ENCODE measurements at regions not wholly inside any gene's neighbourhood (a gene's known extent, or its start where the extent isn't known, plus 50 kb on each side); places are given as distances from the start of the nearest gene placed in this dataset.

DNA sequence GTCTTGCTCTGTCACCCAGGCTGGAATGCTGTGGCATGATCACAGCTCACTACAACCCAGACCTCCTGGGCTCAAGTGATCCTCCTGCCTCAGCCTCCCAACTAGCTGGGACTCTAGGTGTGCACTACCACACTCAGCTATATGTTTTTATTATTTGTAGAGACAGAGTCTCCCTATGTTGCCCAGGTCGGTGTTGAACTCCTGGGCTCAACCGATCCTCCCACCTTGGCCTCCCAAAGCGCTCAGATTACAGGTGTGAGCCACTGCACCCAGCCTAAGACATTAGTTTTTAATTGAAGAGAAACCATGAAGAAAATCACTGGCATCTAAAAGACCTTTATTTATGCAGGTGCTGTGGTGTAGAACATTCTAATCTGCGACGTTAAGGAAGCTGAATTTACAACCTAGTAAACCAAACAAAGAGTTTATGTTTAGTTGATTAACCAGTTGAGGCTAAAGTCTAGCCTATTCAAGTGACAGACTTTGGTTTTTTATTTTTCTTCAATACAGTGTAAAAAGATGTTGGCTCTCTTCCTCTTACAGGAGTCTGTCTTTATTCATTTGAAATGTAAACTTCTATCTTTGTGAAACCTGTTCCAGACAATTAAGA is 52.5 kb upstream of the NBL1 start:
- ATAC-seq (replicated peaks; ENCODE audit: extremely low read depth, poor library complexity, severe bottlenecking) (no peak), DNase-seq (ENCODE audit: low spot score in 2 of 2) (no peak)
- H3K27me3 Mint-ChIP-seq: no peaks in the 10 kb centered on the region
- H3K4me3 Mint-ChIP-seq: no peak overlapping the region
- H3K4me1 Mint-ChIP-seq: peaks cover 7% of the 10 kb centered on the region
- H3K27ac Mint-ChIP-seq (ENCODE audit: low read depth): no peak overlapping the region
- H3K36me3 Mint-ChIP-seq (ENCODE audit: insufficient read depth): peaks cover 7% of the 10 kb centered on the region
- H3K9me3 Mint-ChIP-seq: no peaks in the 10 kb centered on the region

DNA sequence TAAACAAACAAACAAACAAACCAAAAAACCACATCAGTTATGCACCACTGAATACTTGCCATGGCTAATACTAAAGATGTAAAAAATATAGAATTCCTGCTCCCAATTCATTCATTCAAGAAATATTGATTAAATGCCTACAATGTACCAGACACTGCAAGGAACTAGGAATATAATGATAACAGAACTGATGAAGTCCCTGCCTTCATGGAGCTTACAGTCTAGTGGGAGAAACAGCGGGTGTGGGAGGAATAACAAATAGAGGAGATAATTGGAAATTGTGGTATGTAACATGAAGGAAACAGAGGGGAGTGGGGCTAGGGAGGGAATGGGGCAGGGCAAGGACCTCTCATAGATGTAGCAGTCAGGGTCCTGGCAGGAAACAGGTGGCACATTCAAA is 58.6 kb upstream of the NBL1 start:
- H3K27me3 Mint-ChIP-seq: no peaks in the 10 kb centered on the region
- no peak overlapping the region for H3K4me3 Mint-ChIP-seq
- no peak overlapping the region for H3K27ac Mint-ChIP-seq (ENCODE audit: low read depth)

DNA sequence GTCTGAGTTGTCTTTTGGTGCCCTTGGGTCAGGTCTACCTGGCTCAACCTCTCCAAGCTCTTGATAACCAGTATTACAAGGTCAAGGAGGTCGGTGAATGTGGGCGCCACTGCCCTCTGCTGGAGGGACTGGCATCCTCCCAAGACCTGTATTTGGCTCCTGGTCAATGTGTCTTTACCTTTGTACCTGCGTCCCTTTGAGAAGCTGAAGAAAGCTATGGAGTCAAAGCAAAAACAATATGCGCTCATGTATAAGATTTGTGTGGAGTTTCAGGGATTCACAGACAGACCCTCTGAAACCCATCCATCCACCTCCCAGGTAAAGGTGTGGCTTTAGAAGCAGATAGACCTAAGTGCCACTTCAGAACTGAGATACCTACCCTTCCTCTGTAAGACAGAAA is 61.8 kb upstream of the NBL1 start:
- Mint-ChIP-seq H3K4me1 (no peaks in the 10 kb centered on the region), H3K9me3 (no peaks in the 10 kb centered on the region), H3K4me3 (no peak overlapping the region), H3K36me3 (ENCODE audit: insufficient read depth) (peaks cover 3% of the 10 kb centered on the region), H3K27me3 (no peaks in the 10 kb centered on the region), H3K27ac (ENCODE audit: low read depth) (no peak overlapping the region)
- DNase-seq (ENCODE audit: low spot score in 2 of 2) (peak; percentile 53 to 68), ATAC-seq (replicated peaks; ENCODE audit: extremely low read depth, poor library complexity, severe bottlenecking) (peak; percentile 70)

More for the DNA sequence above, 58.6 kb upstream of the NBL1 start:
- DNase-seq (ENCODE audit: low spot score in 2 of 2) (no peak), ATAC-seq (replicated peaks; ENCODE audit: extremely low read depth, poor library complexity, severe bottlenecking) (no peak)
- no peaks in the 10 kb centered on the region for H3K4me1 Mint-ChIP-seq
- no peaks in the 10 kb centered on the region for H3K9me3 Mint-ChIP-seq
- H3K36me3 Mint-ChIP-seq (ENCODE audit: insufficient read depth): peaks cover 3% of the 10 kb centered on the region

DNA sequence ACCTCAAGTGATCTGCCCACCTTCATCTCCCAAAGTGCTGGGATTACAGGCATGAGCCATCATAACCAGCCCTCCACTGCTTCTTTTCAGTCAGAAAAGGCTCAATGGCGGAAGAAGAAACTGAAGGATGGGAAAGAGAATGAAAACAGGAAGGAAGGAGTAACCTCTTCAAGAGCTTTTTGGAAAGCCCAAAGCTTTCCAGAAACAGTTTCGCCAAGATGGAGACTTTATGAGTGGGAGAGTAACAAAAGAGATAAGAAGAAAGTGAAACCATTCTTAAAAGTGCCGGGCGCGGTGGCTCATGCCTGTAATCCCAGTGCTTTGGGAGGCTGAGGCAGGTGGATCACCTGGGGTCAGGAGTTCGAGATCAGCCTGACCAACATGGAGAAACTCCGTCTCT is 62.7 kb upstream of the NBL1 start:
- Mint-ChIP-seq H3K36me3 (ENCODE audit: insufficient read depth) (peaks cover 3% of the 10 kb centered on the region), H3K27me3 (no peaks in the 10 kb centered on the region), H3K4me1 (no peaks in the 10 kb centered on the region), H3K4me3 (no peak overlapping the region), H3K9me3 (no peaks in the 10 kb centered on the region), H3K27ac (ENCODE audit: low read depth) (no peak overlapping the region)
- DNase-seq (ENCODE audit: low spot score in 2 of 2) (no peak), ATAC-seq (replicated peaks; ENCODE audit: extremely low read depth, poor library complexity, severe bottlenecking) (no peak)

DNA sequence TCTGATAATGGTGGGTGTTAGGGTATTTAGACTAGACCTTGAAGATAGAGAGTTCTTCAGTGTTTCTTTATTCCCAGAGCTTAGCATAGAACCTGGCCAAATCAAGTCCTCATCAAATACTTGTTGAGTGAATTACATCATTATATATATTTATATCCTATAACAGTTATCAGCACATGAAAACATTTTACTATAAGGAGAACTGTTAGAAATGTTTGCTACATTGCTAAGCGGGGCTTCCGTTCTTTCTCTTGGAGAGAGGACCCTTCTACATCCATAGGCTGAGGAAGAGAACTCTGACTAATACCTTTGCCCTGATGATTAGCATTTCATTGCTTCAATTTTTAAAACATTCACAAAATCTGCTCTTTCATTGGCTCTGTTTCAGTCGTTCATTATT is 66.5 kb upstream of the NBL1 start:
- Mint-ChIP-seq H3K27ac (ENCODE audit: low read depth) (no peak overlapping the region), H3K9me3 (no peaks in the 10 kb centered on the region), H3K36me3 (ENCODE audit: insufficient read depth) (peaks cover 3% of the 10 kb centered on the region), H3K27me3 (peaks cover 6% of the 10 kb centered on the region), H3K4me3 (no peak overlapping the region), H3K4me1 (no peaks in the 10 kb centered on the region)
- DNase-seq (ENCODE audit: low spot score in 2 of 2): no peak
- no peak for ATAC-seq (replicated peaks; ENCODE audit: extremely low read depth, poor library complexity, severe bottlenecking)

DNA sequence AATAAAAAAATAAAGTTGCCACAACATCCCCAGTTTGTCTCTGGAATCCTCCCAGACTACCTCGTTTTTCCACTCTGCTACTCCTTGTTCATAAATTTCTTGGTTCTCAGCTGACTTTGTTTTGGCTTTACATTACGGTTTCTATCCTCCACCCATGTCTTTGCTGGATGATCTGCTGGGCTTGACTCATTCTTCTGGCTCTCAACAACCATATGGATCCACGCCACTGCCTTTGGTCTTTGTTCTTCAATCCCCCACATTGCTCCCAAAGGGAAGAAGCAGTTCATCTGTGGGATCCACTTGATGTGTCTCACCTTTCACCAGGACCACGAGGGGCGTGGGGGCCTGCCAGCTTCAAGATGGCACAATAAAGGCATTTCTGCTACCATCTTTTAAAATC is 67.1 kb upstream of the NBL1 start:
- H3K27me3 Mint-ChIP-seq: peaks cover 10% of the 10 kb centered on the region
- H3K4me1 Mint-ChIP-seq: no peaks in the 10 kb centered on the region
- DNase-seq (ENCODE audit: low spot score in 2 of 2): no peak
- H3K4me3 Mint-ChIP-seq: no peak overlapping the region
- no peaks in the 10 kb centered on the region for H3K9me3 Mint-ChIP-seq
- H3K27ac Mint-ChIP-seq (ENCODE audit: low read depth): no peak overlapping the region
- peaks cover 3% of the 10 kb centered on the region for H3K36me3 Mint-ChIP-seq (ENCODE audit: insufficient read depth)
- ATAC-seq (replicated peaks; ENCODE audit: extremely low read depth, poor library complexity, severe bottlenecking): no peak

DNA sequence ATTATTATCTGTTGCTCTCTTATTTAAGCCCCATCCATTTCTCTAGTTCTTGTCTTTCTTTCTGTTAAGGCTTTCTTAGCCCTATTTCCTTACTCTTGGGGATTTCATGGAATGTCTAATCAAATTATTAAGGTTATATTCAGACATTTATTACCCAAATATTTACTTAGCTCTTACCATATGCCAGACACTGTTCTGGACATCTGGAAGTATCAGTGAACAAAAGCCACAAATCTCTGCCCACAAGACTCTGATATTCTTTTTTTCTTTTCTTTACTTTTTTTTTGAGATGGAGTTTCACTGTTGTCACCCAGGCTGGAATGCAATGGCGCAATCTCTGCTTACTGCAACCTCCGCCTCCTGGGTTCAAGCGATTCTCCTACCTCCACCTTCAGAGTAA is 74.3 kb upstream of the NBL1 start:
- H3K27me3 Mint-ChIP-seq: peaks cover 11% of the 10 kb centered on the region
- H3K9me3 Mint-ChIP-seq: no peaks in the 10 kb centered on the region
- no peak overlapping the region for H3K27ac Mint-ChIP-seq (ENCODE audit: low read depth)
- DNase-seq (ENCODE audit: low spot score in 2 of 2) (no peak), ATAC-seq (replicated peaks; ENCODE audit: extremely low read depth, poor library complexity, severe bottlenecking) (no peak)
- no peak overlapping the region for H3K4me3 Mint-ChIP-seq
- H3K36me3 Mint-ChIP-seq (ENCODE audit: insufficient read depth): no peaks in the 10 kb centered on the region
- H3K4me1 Mint-ChIP-seq: no peaks in the 10 kb centered on the region

DNA sequence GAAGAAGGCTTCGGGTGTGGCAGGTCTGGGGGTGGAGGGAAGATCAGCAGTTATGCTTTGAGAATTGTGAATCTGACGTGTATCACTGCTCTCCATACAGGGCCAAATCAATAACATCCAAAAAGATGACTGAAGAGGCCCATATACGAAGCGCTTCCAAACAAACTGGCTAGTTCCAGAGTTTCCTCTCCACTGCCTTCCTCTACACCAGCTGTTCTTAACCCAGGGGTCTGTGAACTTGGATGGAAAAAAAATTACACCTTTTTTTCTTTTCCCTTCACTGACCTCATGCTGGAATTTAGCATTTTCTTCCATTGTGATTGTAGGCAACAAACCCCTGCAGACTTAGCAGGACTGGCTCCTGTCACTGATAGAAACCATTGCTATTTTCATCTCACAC is 77.1 kb upstream of the NBL1 start:
- Mint-ChIP-seq H3K27ac (ENCODE audit: low read depth) (no peak overlapping the region), H3K4me3 (no peak overlapping the region), H3K36me3 (ENCODE audit: insufficient read depth) (no peaks in the 10 kb centered on the region), H3K9me3 (no peaks in the 10 kb centered on the region), H3K27me3 (peaks cover 6% of the 10 kb centered on the region), H3K4me1 (no peaks in the 10 kb centered on the region)
- ATAC-seq (replicated peaks; ENCODE audit: extremely low read depth, poor library complexity, severe bottlenecking) (no peak), DNase-seq (ENCODE audit: low spot score in 2 of 2) (no peak)

DNA sequence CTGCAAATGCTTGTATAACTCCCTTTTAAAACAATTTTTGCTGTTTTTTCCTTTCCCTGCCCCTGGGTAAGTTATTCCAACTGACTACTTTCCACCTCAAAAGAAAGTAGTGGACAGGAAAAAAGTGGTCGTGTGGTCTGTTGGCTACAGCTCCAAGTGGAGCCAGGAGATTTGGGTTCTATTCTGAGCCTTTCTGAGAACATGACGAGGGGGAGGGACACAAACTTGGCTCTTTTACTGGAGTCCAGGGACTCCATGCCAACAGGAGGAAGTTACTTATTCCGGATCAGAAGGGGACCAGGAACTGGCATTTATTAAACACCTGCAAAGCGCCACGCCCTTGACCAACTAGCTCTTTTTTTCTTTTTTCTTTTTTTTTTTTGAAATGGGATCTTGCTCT is 79.0 kb upstream of the CAPZB start:
- Mint-ChIP-seq H3K27me3 (no peaks in the 10 kb centered on the region), H3K9me3 (no peaks in the 10 kb centered on the region), H3K27ac (ENCODE audit: low read depth) (no peak overlapping the region), H3K36me3 (ENCODE audit: insufficient read depth) (no peaks in the 10 kb centered on the region), H3K4me1 (no peaks in the 10 kb centered on the region), H3K4me3 (no peak overlapping the region)
- DNase-seq (ENCODE audit: low spot score in 2 of 2): no peak
- ATAC-seq (replicated peaks; ENCODE audit: extremely low read depth, poor library complexity, severe bottlenecking): no peak

DNA sequence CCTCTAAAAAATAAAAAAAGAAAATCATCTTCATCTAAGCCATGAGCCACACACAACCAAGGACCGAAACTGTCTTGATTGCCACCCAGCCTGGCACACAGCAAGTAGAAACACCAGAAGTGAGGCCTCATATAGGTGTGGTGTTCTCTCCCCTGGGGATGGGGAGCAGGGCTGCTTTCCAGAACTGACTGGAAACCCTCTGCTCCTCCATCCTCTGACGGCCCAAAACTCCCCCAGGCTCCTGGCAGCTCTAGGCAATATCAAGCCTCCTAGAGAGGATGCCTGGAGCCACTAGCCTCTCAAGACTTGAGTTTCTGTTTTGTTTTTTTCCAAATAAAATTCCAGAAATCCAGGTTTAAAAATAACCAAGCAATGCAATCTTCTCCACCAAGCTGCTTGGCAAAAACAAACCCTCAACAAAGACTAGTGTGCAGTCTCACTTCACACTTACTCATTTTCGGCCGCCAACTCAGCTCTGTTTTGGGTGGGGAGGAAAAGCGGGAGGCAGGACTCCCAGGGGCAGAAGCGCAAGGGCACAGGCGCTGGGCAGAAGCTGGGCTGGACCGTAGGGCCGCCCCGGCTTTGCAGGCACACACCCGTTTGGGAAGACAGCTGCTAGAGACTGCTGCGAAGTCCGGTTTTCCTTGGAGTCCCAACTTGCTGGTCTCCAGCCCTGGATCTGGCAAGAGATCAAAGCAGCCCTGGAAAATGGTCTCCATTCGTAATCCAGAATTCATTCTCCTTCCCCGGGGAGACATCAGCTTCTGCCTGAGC is 78.2 kb upstream of the CAPZB start:
- Mint-ChIP-seq H3K4me3 (no peak overlapping the region), H3K27me3 (no peaks in the 10 kb centered on the region), H3K9me3 (no peaks in the 10 kb centered on the region), H3K36me3 (ENCODE audit: insufficient read depth) (no peaks in the 10 kb centered on the region), H3K4me1 (no peaks in the 10 kb centered on the region), H3K27ac (ENCODE audit: low read depth) (no peak overlapping the region)
- ATAC-seq (replicated peaks; ENCODE audit: extremely low read depth, poor library complexity, severe bottlenecking): no peak
- no peak for DNase-seq (ENCODE audit: low spot score in 2 of 2)

DNA sequence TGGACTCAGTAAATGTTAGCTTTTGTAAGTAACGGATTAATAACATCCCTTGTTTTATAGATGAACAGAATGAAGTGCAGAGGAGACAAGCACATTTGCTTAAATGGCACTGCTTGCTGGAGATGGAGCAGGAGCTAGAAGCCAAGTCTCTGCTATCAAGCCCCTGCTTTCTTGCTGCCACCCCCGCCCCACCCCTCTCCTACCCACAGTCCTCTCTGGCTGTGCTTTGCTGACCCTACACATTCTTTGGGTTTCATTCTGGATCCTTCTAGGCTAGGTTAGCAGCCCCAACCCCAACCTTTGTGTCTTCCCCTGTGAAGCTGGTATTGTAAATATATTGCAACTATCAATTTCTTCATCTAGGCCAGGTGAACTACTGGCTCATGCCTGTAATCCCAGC is 77.5 kb upstream of the CAPZB start:
- Mint-ChIP-seq H3K27ac (ENCODE audit: low read depth) (no peak overlapping the region), H3K9me3 (no peaks in the 10 kb centered on the region), H3K4me3 (no peak overlapping the region), H3K4me1 (no peaks in the 10 kb centered on the region), H3K27me3 (peaks cover 4% of the 10 kb centered on the region), H3K36me3 (ENCODE audit: insufficient read depth) (no peaks in the 10 kb centered on the region)
- no peak for DNase-seq (ENCODE audit: low spot score in 2 of 2)
- ATAC-seq (replicated peaks; ENCODE audit: extremely low read depth, poor library complexity, severe bottlenecking): no peak

DNA sequence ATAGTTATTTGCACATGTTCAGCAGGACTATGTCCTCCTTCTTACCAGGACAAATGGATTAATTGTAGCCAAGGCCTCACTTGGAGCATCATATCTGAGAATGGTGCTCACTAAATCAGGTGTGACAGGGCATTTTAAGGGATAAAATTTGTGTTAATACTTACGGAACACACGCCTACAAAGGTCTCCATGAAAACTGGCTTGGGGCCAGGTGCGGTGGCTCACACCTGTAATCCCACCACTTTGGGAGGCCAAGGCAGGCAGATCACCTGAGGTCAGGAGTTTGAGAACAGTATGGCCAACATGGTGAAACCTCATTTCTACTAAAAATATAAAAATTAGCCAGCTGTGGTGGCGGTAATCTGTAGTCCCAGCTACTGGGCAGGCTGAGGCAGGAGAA is 75.1 kb upstream of the CAPZB start:
- no peak overlapping the region for H3K27ac Mint-ChIP-seq (ENCODE audit: low read depth)
- no peak for DNase-seq (ENCODE audit: low spot score in 2 of 2)
- no peak overlapping the region for H3K4me3 Mint-ChIP-seq

DNA sequence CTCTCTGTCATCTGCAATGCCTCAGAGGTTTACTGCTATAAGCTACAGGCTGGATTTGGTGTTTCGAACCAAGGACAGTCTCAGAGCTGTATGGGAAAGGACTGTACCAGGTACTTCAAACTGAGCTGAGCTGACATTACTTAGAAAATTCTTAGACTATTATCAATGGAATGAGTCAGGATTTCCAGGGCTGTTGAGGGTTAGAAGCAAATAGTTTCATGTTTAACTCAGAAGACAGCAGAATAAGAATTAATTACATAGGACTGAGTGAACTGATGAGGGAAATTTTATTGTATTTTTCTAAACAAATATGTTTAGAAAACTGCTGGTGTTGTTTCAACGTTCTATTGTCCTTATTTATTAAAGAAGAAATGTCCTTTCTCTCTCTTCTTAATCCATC is 74.3 kb upstream of the CAPZB start:
- peaks cover 10% of the 10 kb centered on the region for H3K27me3 Mint-ChIP-seq
- H3K4me1 Mint-ChIP-seq: no peaks in the 10 kb centered on the region
- no peak for DNase-seq (ENCODE audit: low spot score in 2 of 2)
- H3K4me3 Mint-ChIP-seq: no peak overlapping the region
- H3K9me3 Mint-ChIP-seq: no peaks in the 10 kb centered on the region
- no peak overlapping the region for H3K27ac Mint-ChIP-seq (ENCODE audit: low read depth)
- no peaks in the 10 kb centered on the region for H3K36me3 Mint-ChIP-seq (ENCODE audit: insufficient read depth)
- no peak for ATAC-seq (replicated peaks; ENCODE audit: extremely low read depth, poor library complexity, severe bottlenecking)

More for the DNA sequence above, 75.1 kb upstream of the CAPZB start:
- Mint-ChIP-seq H3K36me3 (ENCODE audit: insufficient read depth) (no peaks in the 10 kb centered on the region), H3K4me1 (no peaks in the 10 kb centered on the region), H3K27me3 (peaks cover 10% of the 10 kb centered on the region), H3K9me3 (no peaks in the 10 kb centered on the region)
- ATAC-seq (replicated peaks; ENCODE audit: extremely low read depth, poor library complexity, severe bottlenecking): no peak

Data from central memory CD8-positive, alpha-beta T cell (primary cell).